ENCODE measurements at regions not wholly inside any gene's neighbourhood (a gene's known extent, or its start where the extent isn't known, plus 50 kb on each side); places are given as distances from the start of the nearest gene placed in this dataset.

GRCh38 chr16:51039638-51040331, 111.3 kb downstream of the SALL1 start:
- Histone ChIP-seq H3K27me3 (ENCODE audit: low read depth) (peaks cover 17% of the 10 kb centered on the region), H3K9me3 (replicated peaks) (no peaks in the 10 kb centered on the region), H3K4me1 (peaks cover 2% of the 10 kb centered on the region), H3K36me3 (no peaks in the 10 kb centered on the region), H3K27ac (replicated peaks) (no peak overlapping the region), H3K4me3 (no peak overlapping the region)
- no peak for DNase-seq
- intact Hi-C loops (cut with micrococcal nuclease), result no loop called here
- no peak for TF ChIP-seq CTCF (IDR thresholded peaks at IDR 0.05; ENCODE audit: borderline replicate concordance)

GRCh38 chr16:51035711-51036110, 115.4 kb downstream of the SALL1 start:
- no peak for TF ChIP-seq CTCF (IDR thresholded peaks at IDR 0.05; ENCODE audit: borderline replicate concordance)
- H3K27me3 ChIP-seq (ENCODE audit: low read depth), result peaks cover 17% of the 10 kb centered on the region
- H3K27ac ChIP-seq (replicated peaks), result no peak overlapping the region
- intact Hi-C loops (cut with micrococcal nuclease), result no loop called here
- DNase-seq, result no peak
- H3K4me3 ChIP-seq, result no peak overlapping the region
- no peaks in the 10 kb centered on the region for H3K36me3 ChIP-seq
- no peaks in the 10 kb centered on the region for H3K9me3 ChIP-seq (replicated peaks)
- H3K4me1 ChIP-seq, result peaks cover 11% of the 10 kb centered on the region

- no peak for DNase-seq
- H3K36me3 ChIP-seq, result no peaks in the 10 kb centered on the region
- H3K9me3 ChIP-seq (replicated peaks), result no peaks in the 10 kb centered on the region
- no peak overlapping the region for H3K27ac ChIP-seq (replicated peaks)
- intact Hi-C loops (cut with micrococcal nuclease), result no loop called here
- TF ChIP-seq CTCF (IDR thresholded peaks at IDR 0.05; ENCODE audit: borderline replicate concordance), result no peak
- no peak overlapping the region for H3K4me3 ChIP-seq
- H3K27me3 ChIP-seq (ENCODE audit: low read depth), result peaks cover 16% of the 10 kb centered on the region
- peaks cover 11% of the 10 kb centered on the region for H3K4me1 ChIP-seq
Observed at GRCh38 chr16:51035110-51035498, 116.0 kb downstream of the SALL1 start.

- no peak for DNase-seq
- no peak for TF ChIP-seq CTCF (IDR thresholded peaks at IDR 0.05; ENCODE audit: borderline replicate concordance)
- intact Hi-C loops (cut with micrococcal nuclease), result no loop called here
Observed at GRCh38 chr16:51034481-51035109, 116.5 kb downstream of the SALL1 start.

GRCh38 chr16:51031598-51031997, 119.5 kb downstream of the SALL1 start:
- no peak for DNase-seq
- Histone ChIP-seq H3K4me3 (no peak overlapping the region), H3K4me1 (peaks cover 11% of the 10 kb centered on the region), H3K27ac (replicated peaks) (no peak overlapping the region), H3K9me3 (replicated peaks) (no peaks in the 10 kb centered on the region), H3K27me3 (ENCODE audit: low read depth) (no peaks in the 10 kb centered on the region), H3K36me3 (no peaks in the 10 kb centered on the region)
- no peak for TF ChIP-seq CTCF (IDR thresholded peaks at IDR 0.05; ENCODE audit: borderline replicate concordance)
- intact Hi-C loops (cut with micrococcal nuclease), result no loop called here

More at GRCh38 chr16:51034481-51035109, 116.5 kb downstream of the SALL1 start:
- H3K27ac ChIP-seq (replicated peaks), result no peak overlapping the region
- peaks cover 11% of the 10 kb centered on the region for H3K4me1 ChIP-seq
- no peak overlapping the region for H3K4me3 ChIP-seq
- H3K9me3 ChIP-seq (replicated peaks), result no peaks in the 10 kb centered on the region
- H3K27me3 ChIP-seq (ENCODE audit: low read depth), result peaks cover 11% of the 10 kb centered on the region
- H3K36me3 ChIP-seq, result no peaks in the 10 kb centered on the region

Data from left ventricle myocardium inferior (tissue), 1 donor.